ENCODE measurements at regions not wholly inside any gene's neighbourhood (a gene's known extent, or its start where the extent isn't known, plus 50 kb on each side); places are given as distances from the start of the nearest gene placed in this dataset.

- DNase-seq: no peak
Measured at GRCh38 chrX:128165884-128166408, 113.7 kb upstream of the ACTRT1 start.

GRCh38 chrX:128156204-128156603 is 104.0 kb upstream of the ACTRT1 start:
- DNase-seq: no peak

GRCh38 chrX:128142745-128143144 is 90.5 kb upstream of the ACTRT1 start:
- DNase-seq: no peak

- no peak for DNase-seq
Measured at GRCh38 chrX:128106630-128107029, 54.4 kb upstream of the ACTRT1 start.

GRCh38 chrX:128105659-128106058 is 53.5 kb upstream of the ACTRT1 start:
- no peak for DNase-seq

Data from SHP77 treated with DMSO at 0.1 percent for 48 hours (cell line).